ENCODE measurements at regions not wholly inside any gene's neighbourhood (a gene's known extent, or its start where the extent isn't known, plus 50 kb on each side); places are given as distances from the start of the nearest gene placed in this dataset.

DNA sequence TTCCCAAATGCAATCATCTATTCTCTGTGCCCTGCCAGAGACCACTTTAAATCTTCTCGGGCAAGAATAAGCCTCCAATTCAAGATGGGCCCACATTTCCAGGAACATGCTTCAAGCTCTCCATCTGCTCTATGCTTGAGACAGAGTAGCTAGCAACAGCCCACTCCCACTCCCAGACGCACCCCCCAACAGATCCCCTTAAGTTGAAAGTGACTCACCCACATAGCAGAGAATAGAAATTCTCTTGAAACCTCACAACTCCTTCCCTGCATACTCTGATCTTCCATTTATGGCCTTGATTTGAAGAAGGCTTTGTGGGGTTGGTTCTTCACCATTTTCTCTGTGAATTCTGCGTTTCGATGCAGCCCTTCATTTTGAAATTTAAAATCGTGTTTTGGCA is 604.0 kb downstream of the INHBA start:
- TF ChIP-seq, protein P1, sequence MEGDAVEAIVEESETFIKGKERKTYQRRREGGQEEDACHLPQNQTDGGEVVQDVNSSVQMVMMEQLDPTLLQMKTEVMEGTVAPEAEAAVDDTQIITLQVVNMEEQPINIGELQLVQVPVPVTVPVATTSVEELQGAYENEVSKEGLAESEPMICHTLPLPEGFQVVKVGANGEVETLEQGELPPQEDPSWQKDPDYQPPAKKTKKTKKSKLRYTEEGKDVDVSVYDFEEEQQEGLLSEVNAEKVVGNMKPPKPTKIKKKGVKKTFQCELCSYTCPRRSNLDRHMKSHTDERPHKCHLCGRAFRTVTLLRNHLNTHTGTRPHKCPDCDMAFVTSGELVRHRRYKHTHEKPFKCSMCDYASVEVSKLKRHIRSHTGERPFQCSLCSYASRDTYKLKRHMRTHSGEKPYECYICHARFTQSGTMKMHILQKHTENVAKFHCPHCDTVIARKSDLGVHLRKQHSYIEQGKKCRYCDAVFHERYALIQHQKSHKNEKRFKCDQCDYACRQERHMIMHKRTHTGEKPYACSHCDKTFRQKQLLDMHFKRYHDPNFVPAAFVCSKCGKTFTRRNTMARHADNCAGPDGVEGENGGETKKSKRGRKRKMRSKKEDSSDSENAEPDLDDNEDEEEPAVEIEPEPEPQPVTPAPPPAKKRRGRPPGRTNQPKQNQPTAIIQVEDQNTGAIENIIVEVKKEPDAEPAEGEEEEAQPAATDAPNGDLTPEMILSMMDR (IDR thresholded peaks at IDR 0.05; ENCODE audit: poor library complexity), result no peak
- TF ChIP-seq EZH2 (IDR thresholded peaks at IDR 0.05; ENCODE audit: borderline replicate concordance), result no peak
- TF ChIP-seq EZH2phosphoT487 (IDR thresholded peaks at IDR 0.05; ENCODE audit: low read depth, severe bottlenecking, unreplicated experiment), result no peak
